ENCODE measurements at regions not wholly inside any gene's neighbourhood (a gene's known extent, or its start where the extent isn't known, plus 50 kb on each side); places are given as distances from the start of the nearest gene placed in this dataset.
"Not testable (repeated sequence)": the region's sequence is repeated elsewhere in the genome, so short reads cannot be mapped to it uniquely, and the experiment has no call there.

DNA sequence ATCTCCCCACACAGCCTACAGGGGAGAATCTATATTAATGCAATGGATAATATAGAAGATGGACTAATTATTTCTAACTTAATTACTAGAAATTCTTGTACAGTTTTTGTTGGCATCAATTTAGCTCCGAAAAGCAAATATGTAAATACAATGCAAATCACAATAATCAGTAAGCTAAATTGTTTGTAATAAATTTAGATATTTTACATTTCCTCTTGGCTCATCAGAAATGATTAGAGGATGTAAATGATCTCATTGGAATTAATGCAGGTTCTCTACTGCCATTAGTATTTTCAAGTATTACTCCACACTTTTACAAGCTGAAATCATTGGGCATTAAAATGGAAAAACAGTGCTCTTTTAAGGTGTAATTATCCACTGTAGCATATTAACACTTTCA, 741.8 kb upstream of the MIR17HG start (continued):
- TF ChIP-seq, protein P1, sequence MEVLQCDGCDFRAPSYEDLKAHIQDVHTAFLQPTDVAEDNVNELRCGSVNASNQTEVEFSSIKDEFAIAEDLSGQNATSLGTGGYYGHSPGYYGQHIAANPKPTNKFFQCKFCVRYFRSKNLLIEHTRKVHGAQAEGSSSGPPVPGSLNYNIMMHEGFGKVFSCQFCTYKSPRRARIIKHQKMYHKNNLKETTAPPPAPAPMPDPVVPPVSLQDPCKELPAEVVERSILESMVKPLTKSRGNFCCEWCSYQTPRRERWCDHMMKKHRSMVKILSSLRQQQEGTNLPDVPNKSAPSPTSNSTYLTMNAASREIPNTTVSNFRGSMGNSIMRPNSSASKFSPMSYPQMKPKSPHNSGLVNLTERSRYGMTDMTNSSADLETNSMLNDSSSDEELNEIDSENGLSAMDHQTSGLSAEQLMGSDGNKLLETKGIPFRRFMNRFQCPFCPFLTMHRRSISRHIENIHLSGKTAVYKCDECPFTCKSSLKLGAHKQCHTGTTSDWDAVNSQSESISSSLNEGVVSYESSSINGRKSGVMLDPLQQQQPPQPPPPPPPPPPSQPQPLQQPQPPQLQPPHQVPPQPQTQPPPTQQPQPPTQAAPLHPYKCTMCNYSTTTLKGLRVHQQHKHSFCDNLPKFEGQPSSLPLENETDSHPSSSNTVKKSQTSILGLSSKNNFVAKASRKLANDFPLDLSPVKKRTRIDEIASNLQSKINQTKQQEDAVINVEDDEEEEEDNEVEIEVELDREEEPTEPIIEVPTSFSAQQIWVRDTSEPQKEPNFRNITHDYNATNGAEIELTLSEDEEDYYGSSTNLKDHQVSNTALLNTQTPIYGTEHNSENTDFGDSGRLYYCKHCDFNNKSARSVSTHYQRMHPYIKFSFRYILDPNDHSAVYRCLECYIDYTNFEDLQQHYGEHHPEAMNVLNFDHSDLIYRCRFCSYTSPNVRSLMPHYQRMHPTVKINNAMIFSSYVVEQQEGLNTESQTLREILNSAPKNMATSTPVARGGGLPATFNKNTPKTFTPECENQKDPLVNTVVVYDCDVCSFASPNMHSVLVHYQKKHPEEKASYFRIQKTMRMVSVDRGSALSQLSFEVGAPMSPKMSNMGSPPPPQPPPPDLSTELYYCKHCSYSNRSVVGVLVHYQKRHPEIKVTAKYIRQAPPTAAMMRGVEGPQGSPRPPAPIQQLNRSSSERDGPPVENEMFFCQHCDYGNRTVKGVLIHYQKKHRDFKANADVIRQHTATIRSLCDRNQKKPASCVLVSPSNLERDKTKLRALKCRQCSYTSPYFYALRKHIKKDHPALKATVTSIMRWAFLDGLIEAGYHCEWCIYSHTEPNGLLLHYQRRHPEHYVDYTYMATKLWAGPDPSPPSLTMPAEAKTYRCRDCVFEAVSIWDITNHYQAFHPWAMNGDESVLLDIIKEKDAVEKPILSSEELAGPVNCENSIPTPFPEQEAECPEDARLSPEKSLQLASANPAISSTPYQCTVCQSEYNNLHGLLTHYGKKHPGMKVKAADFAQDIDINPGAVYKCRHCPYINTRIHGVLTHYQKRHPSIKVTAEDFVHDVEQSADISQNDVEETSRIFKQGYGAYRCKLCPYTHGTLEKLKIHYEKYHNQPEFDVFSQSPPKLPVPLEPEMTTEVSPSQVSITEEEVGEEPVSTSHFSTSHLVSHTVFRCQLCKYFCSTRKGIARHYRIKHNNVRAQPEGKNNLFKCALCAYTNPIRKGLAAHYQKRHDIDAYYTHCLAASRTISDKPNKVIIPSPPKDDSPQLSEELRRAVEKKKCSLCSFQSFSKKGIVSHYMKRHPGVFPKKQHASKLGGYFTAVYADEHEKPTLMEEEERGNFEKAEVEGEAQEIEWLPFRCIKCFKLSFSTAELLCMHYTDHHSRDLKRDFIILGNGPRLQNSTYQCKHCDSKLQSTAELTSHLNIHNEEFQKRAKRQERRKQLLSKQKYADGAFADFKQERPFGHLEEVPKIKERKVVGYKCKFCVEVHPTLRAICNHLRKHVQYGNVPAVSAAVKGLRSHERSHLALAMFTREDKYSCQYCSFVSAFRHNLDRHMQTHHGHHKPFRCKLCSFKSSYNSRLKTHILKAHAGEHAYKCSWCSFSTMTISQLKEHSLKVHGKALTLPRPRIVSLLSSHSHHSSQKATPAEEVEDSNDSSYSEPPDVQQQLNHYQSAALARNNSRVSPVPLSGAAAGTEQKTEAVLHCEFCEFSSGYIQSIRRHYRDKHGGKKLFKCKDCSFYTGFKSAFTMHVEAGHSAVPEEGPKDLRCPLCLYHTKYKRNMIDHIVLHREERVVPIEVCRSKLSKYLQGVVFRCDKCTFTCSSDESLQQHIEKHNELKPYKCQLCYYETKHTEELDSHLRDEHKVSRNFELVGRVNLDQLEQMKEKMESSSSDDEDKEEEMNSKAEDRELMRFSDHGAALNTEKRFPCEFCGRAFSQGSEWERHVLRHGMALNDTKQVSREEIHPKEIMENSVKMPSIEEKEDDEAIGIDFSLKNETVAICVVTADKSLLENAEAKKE (CRISPR knock-in tag; IDR thresholded peaks at IDR 0.05): no peak
- TF ChIP-seq, protein P2, sequence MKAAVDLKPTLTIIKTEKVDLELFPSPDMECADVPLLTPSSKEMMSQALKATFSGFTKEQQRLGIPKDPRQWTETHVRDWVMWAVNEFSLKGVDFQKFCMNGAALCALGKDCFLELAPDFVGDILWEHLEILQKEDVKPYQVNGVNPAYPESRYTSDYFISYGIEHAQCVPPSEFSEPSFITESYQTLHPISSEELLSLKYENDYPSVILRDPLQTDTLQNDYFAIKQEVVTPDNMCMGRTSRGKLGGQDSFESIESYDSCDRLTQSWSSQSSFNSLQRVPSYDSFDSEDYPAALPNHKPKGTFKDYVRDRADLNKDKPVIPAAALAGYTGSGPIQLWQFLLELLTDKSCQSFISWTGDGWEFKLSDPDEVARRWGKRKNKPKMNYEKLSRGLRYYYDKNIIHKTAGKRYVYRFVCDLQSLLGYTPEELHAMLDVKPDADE (IDR thresholded peaks at IDR 0.05): no peak
- TF ChIP-seq POLR2AphosphoS5 (IDR thresholded peaks at IDR 0.05; ENCODE audit: low read depth): no peak
- no peak for TF ChIP-seq ZNF114 (CRISPR knock-in tag; IDR thresholded peaks at IDR 0.05)

DNA sequence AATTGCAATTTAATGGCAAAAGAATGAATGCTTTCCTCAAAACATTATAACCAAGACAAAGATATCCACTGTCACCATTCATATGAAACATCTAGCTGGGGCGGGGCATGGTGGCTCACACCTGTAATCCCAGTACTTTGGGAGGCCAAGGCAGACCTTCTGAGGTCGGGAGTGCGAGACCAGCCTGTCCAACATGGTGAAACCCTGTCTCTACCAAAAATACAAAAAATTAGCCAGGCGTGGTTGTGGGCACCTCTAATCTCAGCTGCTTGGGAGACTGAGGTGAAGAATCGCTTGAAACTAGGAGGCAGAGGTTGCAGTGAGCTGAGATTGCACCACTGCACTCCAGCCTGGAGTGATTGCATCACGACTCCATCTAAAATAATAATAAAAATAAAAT, 740.6 kb upstream of the MIR17HG start:
- not testable (repeated sequence) for H3K4me2 ChIP-seq; H3K79me2 ChIP-seq (replicated peaks; ENCODE audit: insufficient read depth); H3K27me3 ChIP-seq (ENCODE audit: insufficient read depth); H3K36me3 ChIP-seq (ENCODE audit: insufficient read depth); H3K4me3 ChIP-seq; H3K4me1 ChIP-seq (ENCODE audit: insufficient read depth); H3K4me3 Mint-ChIP-seq; DNase-seq (ENCODE audit: low spot score); H3K4me1 Mint-ChIP-seq; ATAC-seq; H2AFZ ChIP-seq; H3F3A ChIP-seq (replicated peaks; ENCODE audit: low read depth); H3K27ac ChIP-seq (ENCODE audit: low read depth); H3K36me3 Mint-ChIP-seq (ENCODE audit: low read depth); H3K27me3 Mint-ChIP-seq (ENCODE audit: insufficient read depth, low read depth, poor library complexity); H3K27ac Mint-ChIP-seq; H3K9me3 Mint-ChIP-seq; H4K20me1 ChIP-seq (replicated peaks; ENCODE audit: insufficient read depth); H3K9me2 ChIP-seq (ENCODE audit: insufficient read depth)

Data from GM23338 (cell line).